OCI-LY1 (cell line): ENCODE measurements at regions not wholly inside any gene's neighbourhood (a gene's known extent, or its start where the extent isn't known, plus 50 kb on each side); places are given as distances from the start of the nearest gene placed in this dataset.

Experiments used
- H2AFZ ChIP-seq: fragments of 200-600 bp; sonication (generic), shearing (Covaris generic); 2 replicates; pipeline ENCODE4 v1.6.0; 2014; ENCODE audit warnings: antibody characterized with exemption, mild to moderate bottlenecking, low read length
- H3F3A ChIP-seq: fragments of 200-600 bp; sonication (generic), shearing (Covaris generic); 2 replicates; pipeline ENCODE4 v1.6.0; 2014; ENCODE audit warnings: mild to moderate bottlenecking, antibody characterized with exemption, low read length, moderate library complexity; ENCODE audit not compliant: insufficient read depth
- H3K27ac ChIP-seq: fragments of 200-600 bp; sonication (generic); 2 replicates; pipeline ENCODE4 v1.5.1; 2014; ENCODE audit warnings: low read length, mixed run types, mild to moderate bottlenecking, low read depth; ENCODE audit not compliant: poor library complexity, severe bottlenecking
- H3K27me3 ChIP-seq: fragments of 200-600 bp; sonication (generic); 2 replicates; pipeline ENCODE4 v1.6.0; 2014; ENCODE audit warnings: antibody characterized with exemption, mild to moderate bottlenecking, low read length, moderate library complexity; ENCODE audit not compliant: insufficient read depth
- H3K36me3 ChIP-seq: fragments of 200-600 bp; sonication (generic); 2 replicates; pipeline ENCODE4 v1.6.1; 2014; ENCODE audit warnings: mild to moderate bottlenecking, antibody characterized with exemption, low read length, moderate library complexity, mixed read lengths; ENCODE audit not compliant: insufficient read depth
- H3K4me1 ChIP-seq: fragments of 200-600 bp; sonication (generic); 2 replicates; pipeline ENCODE4 v1.5.1; 2014; ENCODE audit warnings: mild to moderate bottlenecking, low read length, moderate library complexity; ENCODE audit not compliant: insufficient read depth, severe bottlenecking
- H3K4me2 ChIP-seq: fragments of 200-600 bp; sonication (generic), shearing (Covaris generic); 2 replicates; pipeline ENCODE4 v1.6.1; 2014; ENCODE audit warnings: low read length
- H3K4me3 ChIP-seq: fragments of 200-600 bp; sonication (generic); 2 replicates; pipeline ENCODE4 v1.5.1; 2014; ENCODE audit warnings: low read length, low read depth, mild to moderate bottlenecking, mixed read lengths; ENCODE audit not compliant: poor library complexity, severe bottlenecking
- H3K79me2 ChIP-seq: fragments of 200-600 bp; shearing (Covaris generic); 2 replicates; pipeline ENCODE4 v1.6.1; 2016; ENCODE audit warnings: mixed run types, low read length, mixed read lengths; ENCODE audit not compliant: insufficient read depth
- H3K9ac ChIP-seq: fragments of 200-600 bp; sonication (generic), shearing (Covaris generic); 2 replicates; pipeline ENCODE4 v1.6.1; 2014; ENCODE audit warnings: mild to moderate bottlenecking, low read length, mixed read lengths
- H3K9me2 ChIP-seq: fragments of 200-600 bp; sonication (generic), shearing (Covaris generic); 2 replicates; pipeline ENCODE4 v1.6.1; 2014; ENCODE audit warnings: low read depth, mild to moderate bottlenecking, low read length, mixed read lengths
- H3K9me3 ChIP-seq: fragments of 200-600 bp; shearing (Covaris generic); 2 replicates; pipeline ENCODE4 v1.6.1; 2014; ENCODE audit warnings: low read length, mixed read lengths
- H4K20me1 ChIP-seq: fragments of 200-600 bp; sonication (generic), shearing (Covaris generic); 2 replicates; pipeline ENCODE4 v1.6.0; 2016; ENCODE audit warnings: mild to moderate bottlenecking, low read length; ENCODE audit not compliant: insufficient read depth
- EZH2 ChIP-seq: fragments of 200-600 bp; sonication (generic), shearing (Covaris generic); IDR thresholded peaks from 2 replicates; pipeline ENCODE4 v1.8.0; 2017; ENCODE audit warnings: borderline replicate concordance, mixed run types, mild to moderate bottlenecking, antibody characterized with exemption, low read length, moderate library complexity, mixed read lengths
- TF ChIP-seq, protein P1 (sequence below): fragments of 200-600 bp; sonication (generic), shearing (Covaris generic); IDR thresholded peaks from 2 replicates; pipeline ENCODE4 v1.5.1; 2017; ENCODE audit warnings: mild to moderate bottlenecking, antibody characterized with exemption, low read length, moderate library complexity, mixed read lengths

DNA sequence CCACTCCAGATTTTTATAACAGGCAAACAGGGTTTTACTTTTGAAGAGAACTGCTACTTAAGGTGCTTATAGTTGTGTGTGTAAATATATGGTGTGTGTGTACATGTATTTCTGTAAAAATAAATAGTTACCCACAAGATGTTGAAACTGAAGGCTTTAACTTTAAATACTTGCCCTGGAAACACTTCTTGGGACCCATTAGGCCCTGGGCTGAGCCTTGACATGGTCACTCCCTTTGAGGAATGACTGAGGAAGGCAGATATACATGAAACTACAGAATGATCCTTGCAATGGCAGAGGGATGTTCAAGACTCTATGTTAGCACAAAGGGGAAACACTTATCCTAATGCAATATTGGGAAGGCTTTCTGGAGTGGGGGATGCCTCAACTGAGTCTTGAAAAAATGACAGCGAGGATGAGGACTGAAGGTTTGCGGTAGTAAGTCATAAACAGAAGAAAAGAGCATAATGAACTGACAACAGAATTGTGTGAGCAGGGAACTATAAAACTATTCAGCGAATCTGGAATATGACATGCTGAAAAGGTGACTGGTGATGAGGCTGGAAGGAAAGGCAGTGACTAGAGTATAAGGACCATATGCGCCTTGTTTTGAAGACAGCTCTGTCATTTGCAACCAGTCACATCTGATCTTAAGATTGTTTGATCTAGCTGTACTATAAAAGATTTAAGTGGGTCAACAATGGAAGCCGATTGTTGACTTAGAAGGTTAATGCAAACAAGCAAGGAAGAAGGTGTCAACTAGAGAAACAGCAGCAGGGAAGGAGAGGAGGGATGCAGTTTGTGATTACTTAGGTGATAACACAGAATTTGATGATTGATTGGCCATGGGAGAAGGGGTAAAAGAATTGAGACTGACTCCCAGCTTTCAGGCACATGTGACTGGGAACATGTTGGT is 64.4 kb upstream of the COL21A1 start:
- no peak overlapping the region for H2AFZ ChIP-seq
- H3K9me2 ChIP-seq: no peaks in the 10 kb centered on the region
- H3K36me3 ChIP-seq: no peaks in the 10 kb centered on the region
- no peaks in the 10 kb centered on the region for H4K20me1 ChIP-seq
- H3F3A ChIP-seq: no peaks in the 10 kb centered on the region
- no peak overlapping the region for H3K27ac ChIP-seq
- H3K4me2 ChIP-seq: no peak overlapping the region
- TF ChIP-seq EZH2: no peak
- TF ChIP-seq, protein P1, sequence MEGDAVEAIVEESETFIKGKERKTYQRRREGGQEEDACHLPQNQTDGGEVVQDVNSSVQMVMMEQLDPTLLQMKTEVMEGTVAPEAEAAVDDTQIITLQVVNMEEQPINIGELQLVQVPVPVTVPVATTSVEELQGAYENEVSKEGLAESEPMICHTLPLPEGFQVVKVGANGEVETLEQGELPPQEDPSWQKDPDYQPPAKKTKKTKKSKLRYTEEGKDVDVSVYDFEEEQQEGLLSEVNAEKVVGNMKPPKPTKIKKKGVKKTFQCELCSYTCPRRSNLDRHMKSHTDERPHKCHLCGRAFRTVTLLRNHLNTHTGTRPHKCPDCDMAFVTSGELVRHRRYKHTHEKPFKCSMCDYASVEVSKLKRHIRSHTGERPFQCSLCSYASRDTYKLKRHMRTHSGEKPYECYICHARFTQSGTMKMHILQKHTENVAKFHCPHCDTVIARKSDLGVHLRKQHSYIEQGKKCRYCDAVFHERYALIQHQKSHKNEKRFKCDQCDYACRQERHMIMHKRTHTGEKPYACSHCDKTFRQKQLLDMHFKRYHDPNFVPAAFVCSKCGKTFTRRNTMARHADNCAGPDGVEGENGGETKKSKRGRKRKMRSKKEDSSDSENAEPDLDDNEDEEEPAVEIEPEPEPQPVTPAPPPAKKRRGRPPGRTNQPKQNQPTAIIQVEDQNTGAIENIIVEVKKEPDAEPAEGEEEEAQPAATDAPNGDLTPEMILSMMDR: no peak
- H3K4me1 ChIP-seq: no peaks in the 10 kb centered on the region
- H3K9me3 ChIP-seq: no peaks in the 10 kb centered on the region
- H3K9ac ChIP-seq: no peak overlapping the region
- no peak overlapping the region for H3K4me3 ChIP-seq
- H3K79me2 ChIP-seq: no peaks in the 10 kb centered on the region
- no peaks in the 10 kb centered on the region for H3K27me3 ChIP-seq

DNA sequence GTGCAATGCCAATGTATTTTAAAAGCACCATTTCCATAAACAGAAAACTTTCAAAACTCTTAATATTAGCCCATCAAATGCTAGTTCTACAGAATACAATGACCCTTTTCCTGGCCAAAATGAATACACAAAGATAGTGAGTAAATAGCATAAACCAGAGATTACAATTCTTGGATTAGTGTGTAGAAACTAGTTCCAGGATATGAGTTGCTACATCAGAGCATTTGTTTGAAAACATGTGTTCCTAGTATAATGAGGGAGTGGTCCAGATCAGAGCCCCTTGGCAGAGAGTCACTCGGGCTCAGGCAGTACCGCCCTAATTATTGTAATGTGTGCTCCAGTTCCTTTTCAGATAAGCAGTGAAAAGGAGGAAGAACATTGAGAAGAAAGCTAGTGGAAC is 63.7 kb upstream of the COL21A1 start:
- Histone ChIP-seq H3K9ac (no peak overlapping the region), H4K20me1 (no peaks in the 10 kb centered on the region), H2AFZ (no peak overlapping the region), H3K9me2 (no peaks in the 10 kb centered on the region), H3K4me3 (no peak overlapping the region), H3F3A (no peaks in the 10 kb centered on the region), H3K4me2 (no peak overlapping the region), H3K79me2 (no peaks in the 10 kb centered on the region), H3K27me3 (no peaks in the 10 kb centered on the region), H3K9me3 (no peaks in the 10 kb centered on the region), H3K27ac (no peak overlapping the region), H3K36me3 (no peaks in the 10 kb centered on the region), H3K4me1 (no peaks in the 10 kb centered on the region)
- TF ChIP-seq, protein P1: no peak
- TF ChIP-seq EZH2: no peak

DNA sequence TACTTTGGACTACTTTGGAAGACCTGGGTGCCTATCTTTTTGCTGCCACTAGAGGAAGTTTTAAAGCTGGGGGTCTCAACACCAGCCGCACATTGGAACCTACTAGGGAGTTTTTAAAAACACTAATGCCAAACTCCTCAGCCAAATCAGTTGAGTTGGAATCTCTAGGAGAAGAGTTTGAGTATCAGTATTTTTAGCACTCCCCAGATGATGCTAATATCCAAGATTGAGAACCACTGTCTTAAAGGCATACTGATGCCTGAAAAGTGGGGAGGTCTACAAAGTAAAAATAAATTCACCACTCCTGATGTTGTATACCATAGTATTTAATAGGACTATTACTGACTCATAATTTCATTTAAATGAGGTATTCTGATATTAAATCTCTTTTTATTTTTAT is 62.9 kb upstream of the COL21A1 start:
- Histone ChIP-seq H3K4me3 (no peak overlapping the region), H3K36me3 (no peaks in the 10 kb centered on the region), H2AFZ (no peak overlapping the region), H3K9ac (no peak overlapping the region), H3K9me2 (no peaks in the 10 kb centered on the region), H3K9me3 (no peaks in the 10 kb centered on the region), H3F3A (no peaks in the 10 kb centered on the region), H3K4me1 (no peaks in the 10 kb centered on the region), H3K79me2 (no peaks in the 10 kb centered on the region), H3K27ac (no peak overlapping the region), H4K20me1 (no peaks in the 10 kb centered on the region), H3K4me2 (no peak overlapping the region), H3K27me3 (no peaks in the 10 kb centered on the region)
- TF ChIP-seq EZH2: no peak
- TF ChIP-seq, protein P1: no peak
